Liver (tissue), 8 donors: ENCODE measurements at regions not wholly inside any gene's neighbourhood (a gene's known extent, or its start where the extent isn't known, plus 50 kb on each side); places are given as distances from the start of the nearest gene placed in this dataset.

ENCODE experiments used
- DNase-seq: peaks from one replicate; pipeline ENCODE4 v3.0.0-alpha.2; 2017; ENCODE audit warnings: low spot score
- H3K27ac ChIP-seq, 2 donors: one replicate each; pipeline ENCODE4 v1.7.0; 2013; ENCODE audit warnings: inconsistent platforms in 2 of 2, low read length in 2 of 2, control low read depth in 1 of 2, low read depth in 1 of 2, mild to moderate bottlenecking in 1 of 2
- H3K27me3 ChIP-seq, 4 donors: one replicate each; pipeline versions ENCODE4 v1.6.1 to v1.7.0; 2013; ENCODE audit warnings: low read length in 3 of 4, inconsistent platforms in 1 of 4, mild to moderate bottlenecking in 1 of 4, moderate library complexity in 1 of 4; ENCODE audit not compliant: control insufficient read depth in 4 of 4, insufficient read depth in 4 of 4
- H3K36me3 ChIP-seq, 4 donors: one replicate each; pipeline versions ENCODE4 v1.6.1 to v1.7.0; 2013; ENCODE audit warnings: low read length in 3 of 4, mild to moderate bottlenecking in 3 of 4, low read depth in 1 of 4, moderate library complexity in 1 of 4; ENCODE audit not compliant: control insufficient read depth in 4 of 4, insufficient read depth in 3 of 4
- H3K4me1 ChIP-seq, 4 donors: one replicate each; pipeline versions ENCODE4 v1.6.1 to v1.7.0; 2013; ENCODE audit warnings: low read length in 3 of 4, mild to moderate bottlenecking in 3 of 4, moderate library complexity in 1 of 4; ENCODE audit not compliant: control insufficient read depth in 4 of 4, insufficient read depth in 4 of 4
- H3K4me3 ChIP-seq, 3 donors: one replicate each; pipeline versions ENCODE4 v1.6.1 to v1.7.0; 2013; ENCODE audit warnings: low read length in 3 of 3, control low read depth in 1 of 3, low read depth in 1 of 3, mild to moderate bottlenecking in 1 of 3
- H3K9ac ChIP-seq, 2 donors: one replicate each; pipeline ENCODE4 v1.7.0; 2013; ENCODE audit warnings: low read length in 2 of 2, mild to moderate bottlenecking in 2 of 2, moderate library complexity in 2 of 2, control low read depth in 1 of 2, low read depth in 1 of 2
- H3K9me3 ChIP-seq, 4 donors: one replicate each; pipeline versions ENCODE4 v1.6.1 to v1.7.0; 2013; ENCODE audit warnings: low read length in 3 of 4; ENCODE audit not compliant: control insufficient read depth in 4 of 4
- ATF3 ChIP-seq: IDR thresholded peaks from 2 replicates; pipeline ENCODE4 v1.6.1; 2016; ENCODE audit warnings: antibody characterized with exemption
- EGR1 ChIP-seq, 2 donors: IDR thresholded peaks; 2 replicates each; pipeline ENCODE4 v1.6.1; 2016 to 2018; ENCODE audit warnings: antibody characterized with exemption in 2 of 2, low read depth in 2 of 2
- FOXA1 ChIP-seq: IDR thresholded peaks from 2 replicates; pipeline ENCODE4 v1.6.1; 2016; ENCODE audit warnings: antibody characterized with exemption
- FOXA2 ChIP-seq: IDR thresholded peaks from 2 replicates; pipeline ENCODE4 v1.6.1; 2016; ENCODE audit warnings: antibody characterized with exemption
- GABPA ChIP-seq, 2 donors: IDR thresholded peaks in 1 of 2; conservative IDR thresholded peaks in 1 of 2; 2 replicates each; pipeline ENCODE4 v1.6.1; 2016; ENCODE audit warnings: antibody characterized with exemption in 2 of 2, mild to moderate bottlenecking in 1 of 2, moderate library complexity in 1 of 2
- HNF4A ChIP-seq, 2 donors: conservative IDR thresholded peaks; 2 replicates each; pipeline ENCODE4 v1.6.1; 2016; ENCODE audit warnings: antibody characterized with exemption in 2 of 2, mild to moderate bottlenecking in 2 of 2
- HNF4G ChIP-seq: IDR thresholded peaks from 2 replicates; pipeline ENCODE4 v1.6.1; 2016; ENCODE audit warnings: antibody characterized with exemption
- JUND ChIP-seq, 2 donors: IDR thresholded peaks; 2 replicates each; pipeline ENCODE4 v1.6.1; 2016; ENCODE audit warnings: antibody characterized with exemption in 2 of 2
- NR2F2 ChIP-seq: IDR thresholded peaks from 2 replicates; pipeline ENCODE4 v1.6.1; 2016; ENCODE audit warnings: antibody characterized with exemption
- RAD21 ChIP-seq, 2 donors: IDR thresholded peaks; 2 replicates each; pipeline ENCODE4 v1.6.1; 2016; ENCODE audit warnings: antibody characterized with exemption in 2 of 2, mild to moderate bottlenecking in 2 of 2
- RXRA ChIP-seq, 2 donors: IDR thresholded peaks; 2 replicates each; pipeline ENCODE4 v1.6.1; 2017 to 2018; ENCODE audit warnings: antibody characterized with exemption in 2 of 2, mild to moderate bottlenecking in 1 of 2
- SP1 ChIP-seq: IDR thresholded peaks from 2 replicates; pipeline ENCODE4 v1.6.1; 2018; ENCODE audit warnings: antibody characterized with exemption, mild to moderate bottlenecking
- TAF1 ChIP-seq: conservative IDR thresholded peaks from 2 replicates; pipeline ENCODE4 v1.6.1; 2016; ENCODE audit warnings: antibody characterized with exemption, mild to moderate bottlenecking
- YY1 ChIP-seq: IDR thresholded peaks from 2 replicates; pipeline ENCODE4 v1.6.1; 2016; ENCODE audit warnings: antibody characterized with exemption, mild to moderate bottlenecking
- ZBTB33 ChIP-seq: IDR thresholded peaks from 2 replicates; pipeline ENCODE4 v1.6.1; 2016; ENCODE audit warnings: antibody characterized with exemption
- WGBS: extraction: QIAGEN DNeasy Blood & Tissue Kit; methylation state at CpG from one replicate; pipeline ENCODE4 v1.1.7; 2013; 5-methylcytosine and 5-hydroxymethylcytosine counted together
- TF ChIP-seq, protein P1 (sequence below): IDR thresholded peaks from 2 replicates; pipeline ENCODE4 v1.6.1; 2016; ENCODE audit warnings: antibody characterized with exemption, mild to moderate bottlenecking
- TF ChIP-seq, protein P2 (sequence below): fragments of 150-350 bp; IDR thresholded peaks from 2 replicates; pipeline ENCODE4 v1.5.1; 2017; ENCODE audit warnings: improper control_type of control experiment, low read depth, low read length; ENCODE audit not compliant: missing input control
- TF ChIP-seq, protein P3 (sequence below): IDR thresholded peaks from 2 replicates; pipeline ENCODE4 v1.6.1; 2016; ENCODE audit warnings: antibody characterized with exemption
- donor health status: healthy.
- donor health status: healthy.
- donor health status: healthy.
- donor health status: healthy.
- donor health status: healthy.

DNA sequence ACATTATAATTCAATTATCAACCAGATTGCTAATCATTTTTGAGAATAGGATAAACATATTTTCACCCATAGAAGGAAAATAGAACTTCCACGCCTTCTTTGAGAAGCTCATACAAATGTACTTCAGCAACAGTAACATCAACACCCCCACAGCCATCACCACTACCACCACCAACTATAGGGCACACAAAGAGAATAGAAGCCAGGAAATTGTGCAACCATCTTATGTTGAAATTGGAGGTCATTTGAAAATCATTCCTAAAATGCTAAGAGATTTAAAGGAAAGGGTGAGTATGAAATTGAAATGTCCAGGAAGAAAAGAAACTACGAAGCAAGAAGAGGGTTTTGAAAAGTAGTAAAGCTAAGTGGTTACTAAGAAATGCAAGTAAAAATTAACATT lies 563.4 kb downstream of the ZNF804A start:
- H3K4me1 ChIP-seq, result no peaks in the 10 kb centered on the region
- no peak for DNase-seq
- no peaks in the 10 kb centered on the region for H3K9me3 ChIP-seq
- TF ChIP-seq, protein P1, sequence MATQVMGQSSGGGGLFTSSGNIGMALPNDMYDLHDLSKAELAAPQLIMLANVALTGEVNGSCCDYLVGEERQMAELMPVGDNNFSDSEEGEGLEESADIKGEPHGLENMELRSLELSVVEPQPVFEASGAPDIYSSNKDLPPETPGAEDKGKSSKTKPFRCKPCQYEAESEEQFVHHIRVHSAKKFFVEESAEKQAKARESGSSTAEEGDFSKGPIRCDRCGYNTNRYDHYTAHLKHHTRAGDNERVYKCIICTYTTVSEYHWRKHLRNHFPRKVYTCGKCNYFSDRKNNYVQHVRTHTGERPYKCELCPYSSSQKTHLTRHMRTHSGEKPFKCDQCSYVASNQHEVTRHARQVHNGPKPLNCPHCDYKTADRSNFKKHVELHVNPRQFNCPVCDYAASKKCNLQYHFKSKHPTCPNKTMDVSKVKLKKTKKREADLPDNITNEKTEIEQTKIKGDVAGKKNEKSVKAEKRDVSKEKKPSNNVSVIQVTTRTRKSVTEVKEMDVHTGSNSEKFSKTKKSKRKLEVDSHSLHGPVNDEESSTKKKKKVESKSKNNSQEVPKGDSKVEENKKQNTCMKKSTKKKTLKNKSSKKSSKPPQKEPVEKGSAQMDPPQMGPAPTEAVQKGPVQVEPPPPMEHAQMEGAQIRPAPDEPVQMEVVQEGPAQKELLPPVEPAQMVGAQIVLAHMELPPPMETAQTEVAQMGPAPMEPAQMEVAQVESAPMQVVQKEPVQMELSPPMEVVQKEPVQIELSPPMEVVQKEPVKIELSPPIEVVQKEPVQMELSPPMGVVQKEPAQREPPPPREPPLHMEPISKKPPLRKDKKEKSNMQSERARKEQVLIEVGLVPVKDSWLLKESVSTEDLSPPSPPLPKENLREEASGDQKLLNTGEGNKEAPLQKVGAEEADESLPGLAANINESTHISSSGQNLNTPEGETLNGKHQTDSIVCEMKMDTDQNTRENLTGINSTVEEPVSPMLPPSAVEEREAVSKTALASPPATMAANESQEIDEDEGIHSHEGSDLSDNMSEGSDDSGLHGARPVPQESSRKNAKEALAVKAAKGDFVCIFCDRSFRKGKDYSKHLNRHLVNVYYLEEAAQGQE, result no peak
- TF ChIP-seq FOXA2 (no peak), NR2F2 (no peak), YY1 (no peak), HNF4G (no peak)
- H3K4me3 ChIP-seq, result no peak overlapping the region
- no peaks in the 10 kb centered on the region for H3K27me3 ChIP-seq
- H3K27ac ChIP-seq, result no peak overlapping the region
- 80% methylated on average over 2 of the region's 2 CpGs for WGBS
- no peak overlapping the region for H3K9ac ChIP-seq
- no peaks in the 10 kb centered on the region for H3K36me3 ChIP-seq

DNA sequence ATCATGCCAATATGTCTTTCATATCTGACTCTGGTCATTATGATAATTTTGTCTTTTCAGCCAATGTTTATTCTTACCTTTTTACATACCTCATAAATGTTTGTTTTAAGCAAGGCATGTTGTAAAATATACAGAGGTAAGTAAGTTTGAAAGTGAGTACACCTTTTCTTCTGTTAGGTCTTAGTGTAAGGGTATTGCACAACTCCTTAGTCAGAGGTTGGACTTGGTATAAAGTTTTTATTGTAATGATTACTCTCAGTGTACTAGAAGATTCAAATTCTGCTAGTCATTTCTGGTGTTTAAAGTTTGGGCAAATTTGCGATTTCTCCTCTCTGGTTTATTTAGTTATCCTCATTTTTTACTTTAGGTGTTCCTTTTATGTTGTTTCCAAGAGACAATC lies 564.3 kb upstream of the FSIP2 start:
- H3K4me1 ChIP-seq, result no peaks in the 10 kb centered on the region
- H3K27me3 ChIP-seq, result no peaks in the 10 kb centered on the region
- DNase-seq, result no peak
- TF ChIP-seq FOXA2, result no peak
- TF ChIP-seq JUND (IDR thresholded peaks at IDR 0.05), result no peak
- TF ChIP-seq ATF3, result no peak
- TF ChIP-seq HNF4A (conservative IDR thresholded peaks at IDR 0.05), result no peak
- TF ChIP-seq SP1, result no peak
- TF ChIP-seq, protein P2, sequence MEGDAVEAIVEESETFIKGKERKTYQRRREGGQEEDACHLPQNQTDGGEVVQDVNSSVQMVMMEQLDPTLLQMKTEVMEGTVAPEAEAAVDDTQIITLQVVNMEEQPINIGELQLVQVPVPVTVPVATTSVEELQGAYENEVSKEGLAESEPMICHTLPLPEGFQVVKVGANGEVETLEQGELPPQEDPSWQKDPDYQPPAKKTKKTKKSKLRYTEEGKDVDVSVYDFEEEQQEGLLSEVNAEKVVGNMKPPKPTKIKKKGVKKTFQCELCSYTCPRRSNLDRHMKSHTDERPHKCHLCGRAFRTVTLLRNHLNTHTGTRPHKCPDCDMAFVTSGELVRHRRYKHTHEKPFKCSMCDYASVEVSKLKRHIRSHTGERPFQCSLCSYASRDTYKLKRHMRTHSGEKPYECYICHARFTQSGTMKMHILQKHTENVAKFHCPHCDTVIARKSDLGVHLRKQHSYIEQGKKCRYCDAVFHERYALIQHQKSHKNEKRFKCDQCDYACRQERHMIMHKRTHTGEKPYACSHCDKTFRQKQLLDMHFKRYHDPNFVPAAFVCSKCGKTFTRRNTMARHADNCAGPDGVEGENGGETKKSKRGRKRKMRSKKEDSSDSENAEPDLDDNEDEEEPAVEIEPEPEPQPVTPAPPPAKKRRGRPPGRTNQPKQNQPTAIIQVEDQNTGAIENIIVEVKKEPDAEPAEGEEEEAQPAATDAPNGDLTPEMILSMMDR, result no peak
- no peak for TF ChIP-seq RXRA (IDR thresholded peaks at IDR 0.05)
- TF ChIP-seq ZBTB33, result no peak
- TF ChIP-seq, protein P1, result no peak
- TF ChIP-seq FOXA1, result no peak
- TF ChIP-seq EGR1 (IDR thresholded peaks at IDR 0.05; ENCODE audit: low read depth in 2 of 2), result no peak
- TF ChIP-seq GABPA (IDR thresholded peaks at IDR 0.05 in 1 of 2, conservative IDR thresholded peaks at IDR 0.05 in 1 of 2), result no peak
- no peak for TF ChIP-seq HNF4G
- TF ChIP-seq, protein P3, sequence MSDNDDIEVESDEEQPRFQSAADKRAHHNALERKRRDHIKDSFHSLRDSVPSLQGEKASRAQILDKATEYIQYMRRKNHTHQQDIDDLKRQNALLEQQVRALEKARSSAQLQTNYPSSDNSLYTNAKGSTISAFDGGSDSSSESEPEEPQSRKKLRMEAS, result no peak
- TF ChIP-seq NR2F2, result no peak
- no peak for TF ChIP-seq YY1
- no peak for TF ChIP-seq TAF1
- TF ChIP-seq RAD21 (IDR thresholded peaks at IDR 0.05), result no peak
- no peak overlapping the region for H3K4me3 ChIP-seq
- no peaks in the 10 kb centered on the region for H3K36me3 ChIP-seq
- no peaks in the 10 kb centered on the region for H3K9me3 ChIP-seq
- no peak overlapping the region for H3K9ac ChIP-seq
- H3K27ac ChIP-seq, result no peak overlapping the region
- WGBS, result 67% methylated on average over 1 of the region's 1 CpG
